ENCODE measurements at regions not wholly inside any gene's neighbourhood (a gene's known extent, or its start where the extent isn't known, plus 50 kb on each side); places are given as distances from the start of the nearest gene placed in this dataset.

GRCh38 chr4:45925809-45926208 is 198.0 kb downstream of the GABRG1 start:
- H3K9me3 ChIP-seq: no peaks in the 10 kb centered on the region
- DNase-seq: no peak
- H3K27me3 ChIP-seq: no peaks in the 10 kb centered on the region
- H3K36me3 ChIP-seq: no peaks in the 10 kb centered on the region
- intact Hi-C loops (cut with DNase I; ENCODE audit: low total_unique reads): no loop called here
- TF ChIP-seq POLR2A (IDR thresholded peaks at IDR 0.05) (no peak), CTCF (IDR thresholded peaks at IDR 0.05) (no peak)
- no peak overlapping the region for H3K4me3 ChIP-seq
- H3K27ac ChIP-seq: no peak overlapping the region
- no peaks in the 10 kb centered on the region for H3K4me1 ChIP-seq

GRCh38 chr4:45920861-45921260 is 203.0 kb downstream of the GABRG1 start:
- H3K4me3 ChIP-seq: no peak overlapping the region
- H3K4me1 ChIP-seq: no peaks in the 10 kb centered on the region
- H3K27ac ChIP-seq: no peak overlapping the region
- DNase-seq: no peak
- H3K9me3 ChIP-seq: no peaks in the 10 kb centered on the region
- no peak for TF ChIP-seq CTCF (IDR thresholded peaks at IDR 0.05)
- TF ChIP-seq POLR2A (IDR thresholded peaks at IDR 0.05): no peak
- intact Hi-C loops (cut with DNase I; ENCODE audit: low total_unique reads): no loop called here
- H3K27me3 ChIP-seq: no peaks in the 10 kb centered on the region
- no peaks in the 10 kb centered on the region for H3K36me3 ChIP-seq

- DNase-seq: no peak
- no peaks in the 10 kb centered on the region for H3K36me3 ChIP-seq
- no peaks in the 10 kb centered on the region for H3K9me3 ChIP-seq
- intact Hi-C loops (cut with DNase I; ENCODE audit: low total_unique reads): no loop called here
- TF ChIP-seq CTCF (IDR thresholded peaks at IDR 0.05) (no peak), POLR2A (IDR thresholded peaks at IDR 0.05) (no peak)
- H3K27ac ChIP-seq: no peak overlapping the region
- H3K27me3 ChIP-seq: no peaks in the 10 kb centered on the region
- H3K4me1 ChIP-seq: no peaks in the 10 kb centered on the region
- H3K4me3 ChIP-seq: no peak overlapping the region
Observed at GRCh38 chr4:45910511-45910910, 213.3 kb downstream of the GABRG1 start.

GRCh38 chr4:45897946-45898585 is 225.8 kb downstream of the GABRG1 start:
- Histone ChIP-seq H3K9me3 (no peaks in the 10 kb centered on the region), H3K27ac (no peak overlapping the region), H3K4me3 (no peak overlapping the region), H3K27me3 (no peaks in the 10 kb centered on the region), H3K36me3 (no peaks in the 10 kb centered on the region), H3K4me1 (no peaks in the 10 kb centered on the region)
- intact Hi-C loops (cut with DNase I; ENCODE audit: low total_unique reads): no loop called here
- no peak for DNase-seq
- no peak for TF ChIP-seq POLR2A (IDR thresholded peaks at IDR 0.05)
- TF ChIP-seq CTCF (IDR thresholded peaks at IDR 0.05): no peak

- TF ChIP-seq POLR2A (IDR thresholded peaks at IDR 0.05) (no peak), CTCF (IDR thresholded peaks at IDR 0.05) (no peak)
- Histone ChIP-seq H3K27ac (no peak overlapping the region), H3K4me1 (no peaks in the 10 kb centered on the region), H3K9me3 (no peaks in the 10 kb centered on the region), H3K4me3 (no peak overlapping the region), H3K27me3 (no peaks in the 10 kb centered on the region), H3K36me3 (peaks cover 0 to 4% of the 10 kb centered on the region in 2 donors)
- intact Hi-C loops (cut with DNase I; ENCODE audit: low total_unique reads): no loop called here
- no peak for DNase-seq
Observed at GRCh38 chr4:45883421-45883820, 240.4 kb downstream of the GABRG1 start.

Data from uterus (tissue), 3 donors.